GM23338 (cell line): ENCODE measurements at regions not wholly inside any gene's neighbourhood (a gene's known extent, or its start where the extent isn't known, plus 50 kb on each side); places are given as distances from the start of the nearest gene placed in this dataset.

Source experiments
- CTCF ChIP-seq, 2 experiments: fragments of 200-600 bp in 1 of 2; sonication (generic) in 1 of 2; conservative IDR thresholded peaks; 2 replicates each; pipeline versions ENCODE4 v1.5.1 to v1.6.1; 2016 to 2017; ENCODE audit warnings: antibody characterized with exemption in 2 of 2, low read depth in 2 of 2, mild to moderate bottlenecking in 2 of 2, moderate library complexity in 1 of 2
- EZH2 ChIP-seq: fragments of 200-600 bp; sonication (generic); IDR thresholded peaks from one replicate; pipeline ENCODE4 v1.8.0; 2017; ENCODE audit warnings: antibody characterized with exemption, mild to moderate bottlenecking, low read depth; ENCODE audit not compliant: unreplicated experiment
- EZH2phosphoT487 ChIP-seq: fragments of 200-600 bp; sonication (generic); IDR thresholded peaks from one replicate; pipeline ENCODE4 v1.8.1; 2018; ENCODE audit warnings: antibody characterized with exemption; ENCODE audit not compliant: unreplicated experiment
- NANOG ChIP-seq: IDR thresholded peaks from 2 replicates; pipeline ENCODE4 v1.6.1; 2016; ENCODE audit warnings: antibody characterized with exemption, borderline replicate concordance
- POLR2AphosphoS5 ChIP-seq: IDR thresholded peaks from 2 replicates; pipeline ENCODE4 v1.6.1; 2016; ENCODE audit warnings: antibody characterized with exemption, low read depth
- REST ChIP-seq: IDR thresholded peaks from one replicate; pipeline ENCODE4 v1.6.1; 2018; ENCODE audit warnings: antibody characterized with exemption; ENCODE audit not compliant: unreplicated experiment
- ZNF114 ChIP-seq: fragments of 250-450 bp; sonication (Bioruptor Pico); IDR thresholded peaks from 2 replicates; pipeline ENCODE4 v1.5.0; 2020; ENCODE audit warnings: mild to moderate bottlenecking, moderate library complexity

GRCh38 chr1:29428280-29428615, 191.9 kb downstream of the PTPRU start:
- TF ChIP-seq CTCF (conservative IDR thresholded peaks at IDR 0.05; ENCODE audit: low read depth in 2 of 2) (no peak), REST (no peak), NANOG (no peak), EZH2phosphoT487 (no peak), POLR2AphosphoS5 (no peak), ZNF114 (CRISPR knock-in tag) (no peak), EZH2 (no peak)
